Endothelial cell of umbilical vein (primary cell): ENCODE measurements at regions not wholly inside any gene's neighbourhood (a gene's known extent, or its start where the extent isn't known, plus 50 kb on each side); places are given as distances from the start of the nearest gene placed in this dataset.

Source experiments
- EZH2 ChIP-seq: IDR thresholded peaks from 2 replicates; pipeline ENCODE4 v1.6.1; 2012; ENCODE audit warnings: borderline replicate concordance, low read depth, mild to moderate bottlenecking, moderate library complexity, low read length, inconsistent platforms; ENCODE audit not compliant: severe bottlenecking
- FOS ChIP-seq: IDR thresholded peaks from 2 replicates; pipeline ENCODE4 v1.6.1; 2011; ENCODE audit warnings: mild to moderate bottlenecking, low read length, moderate library complexity, borderline replicate concordance; ENCODE audit not compliant: insufficient read depth
- GATA2 ChIP-seq: IDR thresholded peaks from 2 replicates; pipeline ENCODE4 v1.7.0; 2011; ENCODE audit warnings: low read depth, mild to moderate bottlenecking, moderate library complexity, mixed read lengths, low read length; ENCODE audit not compliant: insufficient read length, insufficient read depth
- JUN ChIP-seq: IDR thresholded peaks from 2 replicates; pipeline ENCODE4 v1.6.1; 2011; ENCODE audit warnings: borderline replicate concordance, low read depth; ENCODE audit not compliant: insufficient read length, insufficient read depth
- MAX ChIP-seq: IDR thresholded peaks from 2 replicates; pipeline ENCODE4 v1.6.1; 2011; ENCODE audit not compliant: insufficient read depth, insufficient read length
- MYC ChIP-seq: IDR thresholded peaks from one replicate; pipeline ENCODE4 v1.6.1; 2011; ENCODE audit warnings: mild to moderate bottlenecking, low read depth, low read length
- POLR2A ChIP-seq: IDR thresholded peaks from 2 replicates; pipeline ENCODE4 v1.6.1; 2012; ENCODE audit warnings: low read depth, mild to moderate bottlenecking, control low read depth, low read length
- POLR2AphosphoS5 ChIP-seq: IDR thresholded peaks from 2 replicates; pipeline ENCODE4 v1.6.1; 2012; ENCODE audit warnings: low read depth, mild to moderate bottlenecking, control low read depth, low read length, moderate library complexity; ENCODE audit not compliant: insufficient read depth
- TF ChIP-seq, protein P1 (sequence below), 2 donors: IDR thresholded peaks; 1 replicate in 1 of 2; 2 replicates in 1 of 2; pipeline ENCODE4 v1.5.1; 2011; ENCODE audit warnings: low read length in 2 of 2, mild to moderate bottlenecking in 2 of 2, moderate library complexity in 2 of 2, control low read depth in 1 of 2, inconsistent platforms in 1 of 2, low read depth in 1 of 2; ENCODE audit not compliant: insufficient read depth in 1 of 2; ENCODE audit errors: extremely low read depth in 1 of 2

DNA sequence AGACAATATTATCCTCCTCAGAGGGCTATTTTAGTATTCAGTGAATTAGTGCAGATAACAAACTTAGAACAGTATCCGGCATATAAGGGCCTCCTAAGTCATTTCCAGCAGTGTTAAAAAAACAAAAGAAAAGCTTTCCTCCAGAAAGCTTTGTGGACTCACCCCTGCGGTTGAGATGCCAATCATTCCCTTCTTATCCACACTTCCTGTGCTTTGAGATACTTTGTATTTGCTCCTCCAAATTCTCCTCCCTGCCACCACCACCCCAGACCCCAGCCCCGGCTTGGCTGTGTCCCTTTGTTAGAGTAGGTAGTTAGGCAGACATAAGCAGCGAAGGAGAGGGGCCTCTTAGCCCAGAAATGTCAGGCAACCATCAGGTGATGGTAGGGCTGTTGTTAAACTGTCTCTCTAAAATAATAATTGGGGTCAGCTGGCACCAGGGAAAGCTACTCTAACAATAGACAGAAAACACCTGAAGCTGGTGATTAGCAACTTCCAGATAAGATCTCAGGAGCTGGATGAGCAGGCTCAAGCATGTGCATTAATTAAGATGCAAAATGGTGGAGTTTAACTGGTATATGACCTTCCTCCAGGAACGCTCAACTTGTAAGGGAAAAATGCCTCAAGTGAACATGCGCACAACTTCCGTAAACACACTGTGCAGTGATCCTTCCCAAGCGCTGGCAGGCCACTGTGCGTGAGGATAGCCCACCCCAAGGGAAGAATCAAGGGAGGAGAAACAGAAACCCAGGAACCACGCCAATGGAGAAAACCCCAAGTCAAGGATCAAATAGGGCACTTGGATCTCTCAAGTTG is 152.1 kb upstream of the EEA1 start:
- TF ChIP-seq, protein P1, sequence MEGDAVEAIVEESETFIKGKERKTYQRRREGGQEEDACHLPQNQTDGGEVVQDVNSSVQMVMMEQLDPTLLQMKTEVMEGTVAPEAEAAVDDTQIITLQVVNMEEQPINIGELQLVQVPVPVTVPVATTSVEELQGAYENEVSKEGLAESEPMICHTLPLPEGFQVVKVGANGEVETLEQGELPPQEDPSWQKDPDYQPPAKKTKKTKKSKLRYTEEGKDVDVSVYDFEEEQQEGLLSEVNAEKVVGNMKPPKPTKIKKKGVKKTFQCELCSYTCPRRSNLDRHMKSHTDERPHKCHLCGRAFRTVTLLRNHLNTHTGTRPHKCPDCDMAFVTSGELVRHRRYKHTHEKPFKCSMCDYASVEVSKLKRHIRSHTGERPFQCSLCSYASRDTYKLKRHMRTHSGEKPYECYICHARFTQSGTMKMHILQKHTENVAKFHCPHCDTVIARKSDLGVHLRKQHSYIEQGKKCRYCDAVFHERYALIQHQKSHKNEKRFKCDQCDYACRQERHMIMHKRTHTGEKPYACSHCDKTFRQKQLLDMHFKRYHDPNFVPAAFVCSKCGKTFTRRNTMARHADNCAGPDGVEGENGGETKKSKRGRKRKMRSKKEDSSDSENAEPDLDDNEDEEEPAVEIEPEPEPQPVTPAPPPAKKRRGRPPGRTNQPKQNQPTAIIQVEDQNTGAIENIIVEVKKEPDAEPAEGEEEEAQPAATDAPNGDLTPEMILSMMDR (IDR thresholded peaks at IDR 0.05; ENCODE audit: extremely low read depth in 1 of 2, insufficient read depth in 1 of 2, low read depth in 1 of 2, low read length in 2 of 2), result no peak
- TF ChIP-seq POLR2AphosphoS5 (no peak), FOS (no peak), POLR2A (no peak), EZH2 (no peak), JUN (no peak), MAX (no peak), MYC (no peak), GATA2 (peak; percentile 52)
